Adipocyte (in vitro differentiated cells): ENCODE measurements at regions not wholly inside any gene's neighbourhood (a gene's known extent, or its start where the extent isn't known, plus 50 kb on each side); places are given as distances from the start of the nearest gene placed in this dataset.
A peak's percentile ranks its signal among the peaks of the same experiment; 100 is the strongest.
"Not testable (repeated sequence)": the region's sequence is repeated elsewhere in the genome, so short reads cannot be mapped to it uniquely, and the experiment has no call there.

Experiments
- DNase-seq: peaks from one replicate; pipeline ENCODE4 v3.0.0-alpha.2; 2015; ENCODE audit warnings: low read depth
- H3K27me3 ChIP-seq: replicated peaks from 2 replicates; pipeline ENCODE4 v1.7.0; 2013; ENCODE audit warnings: mild to moderate bottlenecking, low read length, moderate library complexity; ENCODE audit not compliant: control insufficient read depth, insufficient read depth
- H3K36me3 ChIP-seq: 2 replicates; pipeline ENCODE4 v1.7.0; 2013; ENCODE audit warnings: low read length, mild to moderate bottlenecking, moderate library complexity; ENCODE audit not compliant: control insufficient read depth, insufficient read depth, severe bottlenecking
- H3K4me1 ChIP-seq: 2 replicates; pipeline ENCODE4 v1.7.0; 2013; ENCODE audit warnings: mild to moderate bottlenecking, low read length, moderate library complexity; ENCODE audit not compliant: control insufficient read depth, insufficient read depth
- H3K4me3 ChIP-seq: 2 replicates; pipeline ENCODE4 v1.7.0; 2013; ENCODE audit warnings: mild to moderate bottlenecking, low read length, moderate library complexity
- H3K9ac ChIP-seq: 2 replicates; pipeline ENCODE4 v1.7.0; 2013; ENCODE audit warnings: mild to moderate bottlenecking, low read length, moderate library complexity
- H3K9me3 ChIP-seq: 2 replicates; pipeline ENCODE4 v1.7.0; 2013; ENCODE audit warnings: mild to moderate bottlenecking, low read length, moderate library complexity; ENCODE audit not compliant: control insufficient read depth

DNA sequence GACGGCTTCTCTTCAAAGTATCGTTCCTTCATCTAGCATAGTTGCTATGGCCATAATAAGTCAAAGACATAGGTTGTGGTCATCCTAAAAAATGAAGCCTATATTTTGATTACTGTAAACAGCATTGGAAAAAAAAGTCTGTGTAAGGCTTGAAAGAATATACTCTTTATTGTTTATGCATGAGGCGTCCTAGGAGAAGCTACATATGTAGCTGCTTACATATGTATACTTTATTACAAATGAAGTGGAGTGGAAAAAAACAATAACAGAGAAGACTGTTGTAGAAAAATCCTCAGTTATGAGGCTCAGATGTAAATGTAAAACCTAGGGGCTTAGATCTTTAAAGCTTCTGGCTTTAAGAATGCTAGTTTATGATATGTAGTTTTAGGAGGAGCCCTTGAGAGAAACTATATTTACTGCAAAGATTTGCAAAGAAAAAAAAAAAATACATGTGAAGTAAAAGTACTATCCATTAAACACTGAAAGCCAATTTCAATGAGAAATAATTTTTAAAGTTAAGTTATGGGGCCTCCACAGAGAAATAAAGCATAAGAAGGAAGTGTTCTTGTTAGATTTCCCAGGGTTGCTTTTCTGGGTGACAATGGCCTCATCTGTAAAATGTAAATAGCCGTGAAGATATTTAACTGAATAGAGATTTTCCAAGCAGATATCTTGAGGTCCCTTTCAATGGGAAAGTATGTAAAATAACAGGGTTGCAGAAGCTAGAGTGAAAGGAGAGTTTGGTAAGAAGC lies 598.2 kb downstream of the TRIML1 start:
- no peak overlapping the region for H3K9ac ChIP-seq
- no peaks in the 10 kb centered on the region for H3K27me3 ChIP-seq
- no peaks in the 10 kb centered on the region for H3K36me3 ChIP-seq
- H3K9me3 ChIP-seq, result no peaks in the 10 kb centered on the region
- no peak for DNase-seq
- no peaks in the 10 kb centered on the region for H3K4me1 ChIP-seq
- H3K4me3 ChIP-seq, result no peak overlapping the region

DNA sequence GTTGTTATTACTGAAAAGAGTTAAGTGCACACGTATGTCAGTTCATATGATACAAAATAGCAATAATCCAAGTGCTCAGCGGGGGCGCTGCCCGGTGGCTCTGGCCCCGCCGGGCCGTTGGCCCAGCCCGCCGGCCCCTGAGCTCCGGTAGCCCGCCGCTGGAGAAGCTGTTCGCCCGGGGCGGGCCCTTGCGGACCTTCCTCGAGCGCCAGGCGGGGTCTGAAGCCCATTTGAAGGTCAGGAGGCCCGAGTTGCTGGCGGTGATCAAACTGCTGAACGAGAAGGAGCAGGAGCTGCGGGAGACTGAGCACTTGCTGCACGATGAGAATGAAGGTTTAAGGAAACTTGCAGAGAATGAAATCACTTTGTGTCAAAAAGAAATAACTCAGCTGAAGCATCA lies 599.0 kb downstream of the TRIML1 start:
- H3K4me3 ChIP-seq, result peak overlapping the region; percentile 72
- peak overlapping the region; percentile 67 for H3K9ac ChIP-seq
- not testable (repeated sequence) for H3K27me3 ChIP-seq, H3K4me1 ChIP-seq, DNase-seq, H3K36me3 ChIP-seq, H3K9me3 ChIP-seq

DNA sequence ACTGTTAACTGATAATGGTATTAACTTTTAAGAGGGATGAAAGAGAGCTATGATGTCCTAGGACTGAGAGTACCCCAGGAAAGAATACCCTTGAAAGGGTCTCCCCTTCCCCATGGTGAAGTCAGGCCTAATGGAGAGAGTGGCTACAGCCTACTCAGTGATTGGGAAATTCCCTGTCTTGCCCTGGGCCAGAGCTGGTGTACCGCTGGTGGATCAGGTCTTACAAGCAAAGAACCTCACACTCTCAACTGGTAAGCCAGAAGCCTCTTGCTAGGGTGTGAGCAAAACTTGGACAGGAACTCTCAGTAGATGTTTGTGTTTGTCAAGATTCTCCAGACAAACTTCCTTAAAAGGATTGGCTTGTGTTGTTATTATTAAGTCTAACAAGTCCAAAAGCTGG lies 600.9 kb downstream of the TRIML1 start:
- not testable (repeated sequence) for H3K36me3 ChIP-seq, H3K9ac ChIP-seq, H3K4me3 ChIP-seq, H3K27me3 ChIP-seq, H3K9me3 ChIP-seq, DNase-seq, H3K4me1 ChIP-seq

DNA sequence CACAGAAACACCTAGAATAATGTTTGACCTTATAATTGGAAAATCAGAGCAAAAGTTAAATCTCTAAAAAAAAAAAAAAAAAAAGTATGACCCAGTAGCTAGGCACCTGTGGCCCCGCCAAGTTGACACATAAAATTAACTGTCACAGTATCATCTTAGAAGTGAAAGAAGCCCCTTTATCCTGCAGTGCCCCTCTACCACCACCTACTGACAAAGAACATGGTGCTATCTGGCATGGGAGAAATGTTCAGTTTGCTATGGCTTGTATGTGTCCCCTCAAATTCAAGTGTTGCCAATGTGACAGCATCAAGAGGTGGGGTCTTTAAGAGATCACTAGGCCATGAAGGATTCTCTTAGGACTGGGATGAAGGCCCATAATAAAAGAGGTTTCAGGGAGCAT lies 601.5 kb downstream of the TRIML1 start:
- not testable (repeated sequence) for H3K36me3 ChIP-seq, H3K4me1 ChIP-seq, H3K27me3 ChIP-seq, H3K9ac ChIP-seq, H3K4me3 ChIP-seq, DNase-seq, H3K9me3 ChIP-seq

DNA sequence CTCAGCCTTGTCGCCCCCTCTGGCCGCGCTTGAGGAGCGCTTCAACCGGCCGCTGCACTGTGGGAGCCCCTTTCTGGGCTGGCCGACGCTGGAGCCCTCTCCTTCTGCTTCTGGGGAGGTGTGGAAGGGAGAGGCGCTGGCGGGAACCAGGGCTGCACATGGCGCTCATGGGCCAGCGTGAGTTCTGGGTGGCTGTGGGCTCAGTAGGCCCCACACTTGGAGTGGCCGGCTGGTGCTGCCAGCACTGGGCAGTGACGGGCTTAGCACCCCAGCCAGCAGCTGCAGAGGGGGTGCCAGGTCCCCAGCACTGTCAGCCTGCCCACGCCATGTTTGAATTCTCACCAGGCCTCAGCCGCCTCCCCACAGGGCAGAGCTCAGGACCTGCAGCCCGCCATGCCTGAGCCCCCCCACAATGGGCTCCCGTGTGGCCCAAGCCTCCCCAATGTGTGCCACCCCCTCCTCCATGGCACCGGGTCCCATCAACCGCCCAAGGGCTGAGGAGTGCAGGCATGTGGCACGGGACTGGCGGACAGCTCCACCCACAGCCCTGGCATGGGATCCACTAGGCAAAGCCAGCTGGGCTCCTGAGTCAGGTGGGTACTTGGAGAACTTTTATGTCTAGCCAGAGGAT lies 615.2 kb downstream of the TRIML1 start:
- Histone ChIP-seq H3K36me3 (no peaks in the 10 kb centered on the region), H3K4me3 (no peak overlapping the region), H3K27me3 (no peaks in the 10 kb centered on the region), H3K9ac (no peak overlapping the region), H3K4me1 (no peaks in the 10 kb centered on the region), H3K9me3 (peaks cover 2% of the 10 kb centered on the region)
- DNase-seq, result no peak

DNA sequence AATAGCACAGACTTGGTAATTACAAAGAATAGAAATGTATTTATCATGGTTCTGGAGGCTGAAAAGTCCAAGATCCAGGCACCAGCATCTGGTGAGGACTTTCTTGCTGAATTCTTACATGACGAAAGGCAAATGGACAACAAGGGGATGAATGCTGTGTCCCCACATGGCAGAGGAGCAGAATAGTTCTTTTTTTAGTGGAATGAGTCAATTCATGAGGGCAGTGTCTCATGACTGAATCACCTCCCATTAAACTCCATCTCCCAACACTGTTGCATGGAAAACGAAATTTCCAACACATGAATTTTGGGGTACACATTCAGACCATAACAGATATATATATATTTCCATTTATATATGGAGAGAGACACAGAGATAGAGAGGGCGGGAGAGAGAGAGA lies 628.3 kb downstream of the TRIML1 start:
- Histone ChIP-seq H3K36me3 (no peaks in the 10 kb centered on the region), H3K27me3 (no peaks in the 10 kb centered on the region), H3K9ac (no peak overlapping the region), H3K4me1 (no peaks in the 10 kb centered on the region), H3K9me3 (no peaks in the 10 kb centered on the region), H3K4me3 (no peak overlapping the region)
- no peak for DNase-seq

DNA sequence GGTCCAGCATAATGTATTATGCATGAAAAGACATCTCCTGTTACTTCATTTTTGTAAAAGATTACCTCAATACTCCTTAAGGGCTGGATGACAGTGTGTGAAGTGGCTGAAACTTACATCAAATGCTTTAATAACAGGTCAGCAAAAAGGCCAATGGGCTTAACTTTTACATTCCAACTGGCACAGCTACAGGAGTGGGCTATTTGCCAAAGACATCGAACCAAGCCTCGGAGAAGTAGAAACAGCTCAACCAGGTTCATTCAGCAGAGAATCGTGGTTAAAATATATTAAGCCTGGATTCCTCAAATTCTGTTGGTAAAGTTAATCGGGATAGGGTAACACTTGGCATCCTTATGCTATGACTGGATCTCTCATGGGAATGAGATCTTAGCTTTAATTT lies 639.7 kb downstream of the TRIML1 start:
- Histone ChIP-seq H3K9me3 (no peaks in the 10 kb centered on the region), H3K4me1 (peaks cover 26% of the 10 kb centered on the region), H3K36me3 (no peaks in the 10 kb centered on the region), H3K27me3 (no peaks in the 10 kb centered on the region), H3K9ac (no peak overlapping the region), H3K4me3 (no peak overlapping the region)
- DNase-seq, result no peak

- no peak overlapping the region for H3K4me3 ChIP-seq
- H3K4me1 ChIP-seq, result peaks cover 31% of the 10 kb centered on the region
- no peaks in the 10 kb centered on the region for H3K36me3 ChIP-seq
- H3K9ac ChIP-seq, result no peak overlapping the region
- DNase-seq, result peak; percentile 36
- H3K27me3 ChIP-seq, result no peaks in the 10 kb centered on the region
- H3K9me3 ChIP-seq, result no peaks in the 10 kb centered on the region
These were observed 640.3 kb downstream of the TRIML1 start for GRCh38 chr4:188779581-188779980.

DNA sequence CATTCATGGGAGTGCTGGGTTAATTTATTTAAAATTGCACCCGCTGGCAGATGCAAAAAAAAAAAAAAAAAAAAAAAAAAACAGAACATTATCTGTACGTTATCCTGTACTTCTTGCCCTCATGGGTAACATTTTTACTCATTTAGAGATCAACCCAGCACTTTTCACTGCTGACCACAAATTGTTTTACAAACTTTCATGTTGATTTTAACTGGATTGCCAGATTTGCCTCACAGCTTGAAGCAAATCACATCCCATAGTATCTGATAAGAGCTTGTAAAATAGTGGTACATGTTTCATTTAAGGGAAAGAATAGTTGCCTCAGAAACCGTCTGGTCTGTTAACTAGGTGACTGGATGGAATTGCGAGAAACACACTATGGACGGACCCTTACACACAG lies 640.8 kb downstream of the TRIML1 start:
- Histone ChIP-seq H3K4me1 (peaks cover 34% of the 10 kb centered on the region), H3K4me3 (no peak overlapping the region), H3K27me3 (no peaks in the 10 kb centered on the region), H3K9ac (no peak overlapping the region), H3K36me3 (no peaks in the 10 kb centered on the region), H3K9me3 (no peaks in the 10 kb centered on the region)
- no peak for DNase-seq

- H3K4me1 ChIP-seq, result peaks cover 34% of the 10 kb centered on the region
- no peak for DNase-seq
- no peak overlapping the region for H3K9ac ChIP-seq
- H3K36me3 ChIP-seq, result no peaks in the 10 kb centered on the region
- no peaks in the 10 kb centered on the region for H3K27me3 ChIP-seq
- no peaks in the 10 kb centered on the region for H3K9me3 ChIP-seq
- no peak overlapping the region for H3K4me3 ChIP-seq
These were observed 641.4 kb downstream of the TRIML1 start for GRCh38 chr4:188780686-188781085.

GRCh38 chr4:188781655-188782054 lies 642.4 kb downstream of the TRIML1 start:
- no peaks in the 10 kb centered on the region for H3K36me3 ChIP-seq
- no peak overlapping the region for H3K9ac ChIP-seq
- no peaks in the 10 kb centered on the region for H3K9me3 ChIP-seq
- peak; percentile 34 for DNase-seq
- no peaks in the 10 kb centered on the region for H3K27me3 ChIP-seq
- no peak overlapping the region for H3K4me3 ChIP-seq
- H3K4me1 ChIP-seq, result peaks cover 34% of the 10 kb centered on the region

DNA sequence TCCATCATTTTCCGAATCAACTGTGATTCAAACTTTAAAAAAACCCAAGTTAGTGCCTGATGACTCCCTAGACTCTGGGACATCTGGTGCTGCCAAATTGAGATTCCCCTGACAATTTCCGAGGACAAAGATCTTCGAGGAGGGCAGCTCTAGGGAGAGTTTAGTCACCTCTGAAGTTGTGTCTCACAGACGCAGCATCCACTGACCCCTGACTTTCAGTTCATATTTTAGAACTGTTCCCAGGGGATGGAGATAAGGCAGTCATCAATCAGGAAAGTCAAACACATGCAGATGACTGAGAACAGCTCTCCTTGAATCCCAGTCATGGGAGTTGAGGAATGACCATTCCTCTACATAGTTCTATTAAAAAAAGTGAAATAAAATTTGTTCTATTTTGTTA lies 643.9 kb downstream of the TRIML1 start:
- DNase-seq, result no peak
- H3K9ac ChIP-seq, result no peak overlapping the region
- no peaks in the 10 kb centered on the region for H3K27me3 ChIP-seq
- no peaks in the 10 kb centered on the region for H3K36me3 ChIP-seq
- H3K4me3 ChIP-seq, result no peak overlapping the region
- peaks cover 34% of the 10 kb centered on the region for H3K4me1 ChIP-seq
- no peaks in the 10 kb centered on the region for H3K9me3 ChIP-seq
